K562 (cell line): ENCODE measurements at regions not wholly inside any gene's neighbourhood (a gene's known extent, or its start where the extent isn't known, plus 50 kb on each side); places are given as distances from the start of the nearest gene placed in this dataset.

Experiments used
- ATAC-seq: fragments of 200-7000 bp; cut with Tn5 transposase; 3 replicates; pipeline ENCODE4 v1.9.1; 2020; ENCODE audit warnings: moderate library complexity
- BruUV-seq: library from RNA; stranded (reverse); fragments of 400-500 nt; replicated peaks from 2 replicates; lab custom pipeline; 2021; lab: Mats Ljungman, UMichigan
- CTCF ChIA-PET: fragments of 300-600 bp; formaldehyde crosslinking; extraction: SDS; loops from one replicate; lab custom pipeline; 2021; ENCODE audit warnings: low intra/inter-chr PET ratio; lab: Yijun Ruan, JAX
- POLR2A ChIA-PET: fragments of 300-600, 350-650 bp; sonication (Branson Sonifier 250); formaldehyde crosslinking; extraction: SDS; loops from one replicate; lab custom pipeline; 2021; ENCODE audit warnings: antibody characterized with exemption, inconsistent platforms; lab: Yijun Ruan, JAX
- DNase-seq, 4 experiments: peaks; one replicate each; pipeline versions ENCODE4 v3.0.0 to v3.0.0-alpha.2; 2011 to 2018; ENCODE audit warnings: low spot score in 3 of 4, mixed read lengths in 3 of 4; ENCODE audit errors: extremely low read depth in 1 of 4
- FAIRE-seq: peaks from 2 replicates; lab custom pipeline; 2011; peaks lifted over from hg19 to GRCh38; lab: Jason Lieb, UNC
- H2AFZ ChIP-seq: 2 replicates; pipeline ENCODE4 v1.6.0; 2011; ENCODE audit warnings: low read depth, low read length, control low read depth, inconsistent platforms
- H3K27ac ChIP-seq: fragments of 200-600 bp; 3 replicates; pipeline ENCODE4 v1.8.0; 2011; ENCODE audit warnings: low read depth, mild to moderate bottlenecking, control low read depth, inconsistent platforms, low read length, moderate library complexity, mixed read lengths; ENCODE audit errors: extremely low read depth
- H3K27me3 ChIP-seq, 2 experiments: fragments of 300-600 bp in 1 of 2; 2 replicates in 1 of 2; 3 replicates in 1 of 2; pipeline versions ENCODE4 v1.6.0 to v1.8.0; 2011; ENCODE audit warnings: inconsistent platforms in 2 of 2, low read length in 2 of 2, mild to moderate bottlenecking in 1 of 2, mixed read lengths in 1 of 2, moderate library complexity in 1 of 2; ENCODE audit not compliant: control insufficient read depth in 2 of 2, insufficient read depth in 2 of 2
- H3K36me3 ChIP-seq: fragments of 300-600 bp; 3 replicates; pipeline ENCODE4 v1.8.0; 2011; ENCODE audit warnings: mild to moderate bottlenecking, low read length, inconsistent platforms; ENCODE audit not compliant: control insufficient read depth, insufficient read depth
- H3K4me1 ChIP-seq, 2 experiments: fragments of 200-600 bp in 1 of 2; replicated peaks in 1 of 2; 2 replicates in 1 of 2; 3 replicates in 1 of 2; pipeline versions ENCODE4 v1.5.1 to v1.8.0; 2011; ENCODE audit warnings: inconsistent platforms in 2 of 2, low read length in 2 of 2, mild to moderate bottlenecking in 1 of 2, mixed read lengths in 1 of 2, moderate library complexity in 1 of 2; ENCODE audit not compliant: control insufficient read depth in 2 of 2, insufficient read depth in 2 of 2
- H3K4me2 ChIP-seq: 2 replicates; pipeline ENCODE4 v1.6.1; 2011; ENCODE audit warnings: low read length, control low read depth, inconsistent platforms, mixed read lengths; ENCODE audit not compliant: insufficient read depth
- H3K4me3 ChIP-seq: fragments of 200-600 bp; sonication (generic), shearing (Covaris generic); 2 replicates; pipeline ENCODE4 v1.5.1; 2016; ENCODE audit warnings: control low read depth, inconsistent platforms
- H3K79me2 ChIP-seq: fragments of 200-600 bp; 3 replicates; pipeline ENCODE4 v1.8.0; 2011; ENCODE audit warnings: low read length, inconsistent platforms; ENCODE audit not compliant: control insufficient read depth, insufficient read depth
- H3K9ac ChIP-seq, 2 experiments: 2 replicates each; pipeline versions ENCODE4 v1.6.0 to v1.6.1; 2011; ENCODE audit warnings: low read depth in 2 of 2, low read length in 2 of 2, control low read depth in 1 of 2, inconsistent platforms in 1 of 2, mild to moderate bottlenecking in 1 of 2, mixed read lengths in 1 of 2; ENCODE audit not compliant: insufficient read depth in 1 of 2
- H3K9me1 ChIP-seq: one replicate; pipeline ENCODE4 v1.6.0; 2011; ENCODE audit warnings: inconsistent platforms, mild to moderate bottlenecking, low read length, moderate library complexity; ENCODE audit not compliant: control insufficient read depth, insufficient read depth
- H3K9me3 ChIP-seq: replicated peaks from 2 replicates; pipeline ENCODE4 v1.5.1; 2011; ENCODE audit warnings: low read depth, low read length, inconsistent platforms; ENCODE audit not compliant: control insufficient read depth, insufficient read depth
- H4K20me1 ChIP-seq: replicated peaks from 2 replicates; pipeline ENCODE4 v1.6.1; 2011; ENCODE audit warnings: low read length, inconsistent platforms, mixed read lengths; ENCODE audit not compliant: control insufficient read depth, insufficient read depth
- NFRKB ChIP-seq: fragments of 450-650 bp; IDR thresholded peaks from 2 replicates; pipeline ENCODE4 v1.6.1; 2016; ENCODE audit warnings: low read depth
- RFX1 ChIP-seq: fragments of 450-650 bp; IDR thresholded peaks from 2 replicates; pipeline ENCODE4 v1.6.1; 2016; ENCODE audit warnings: mild to moderate bottlenecking, moderate library complexity
- ZNF217 ChIP-seq: sonication (generic); formaldehyde crosslinking; IDR thresholded peaks from 2 replicates; pipeline ENCODE4 v1.8.0; 2022; ENCODE audit warnings: mild to moderate bottlenecking, missing genetic modification reagents
- WGBS: fragments of 100-300 bp; shearing (Covaris generic); methylation state at CpG from one replicate; pipeline ENCODE4 v1.1.6; 2016; ENCODE audit warnings: low coverage, mixed read lengths; ENCODE audit not compliant: insufficient coverage; ENCODE audit errors: missing lambda C conversion rate; 5-methylcytosine and 5-hydroxymethylcytosine counted together
- in situ Hi-C: fragments of 300-500 bp; cut with MboI; formaldehyde crosslinking; loops from 4 replicates; pipeline ENCODE4 v1.15.0; 2018; ENCODE audit warnings: inconsistent platforms, mixed read lengths
- intact Hi-C: fragments of 100-400 bp; cut with micrococcal nuclease; formaldehyde crosslinking; loops from 2 replicates; pipeline ENCODE4 v1.14.2; 2022

DNA sequence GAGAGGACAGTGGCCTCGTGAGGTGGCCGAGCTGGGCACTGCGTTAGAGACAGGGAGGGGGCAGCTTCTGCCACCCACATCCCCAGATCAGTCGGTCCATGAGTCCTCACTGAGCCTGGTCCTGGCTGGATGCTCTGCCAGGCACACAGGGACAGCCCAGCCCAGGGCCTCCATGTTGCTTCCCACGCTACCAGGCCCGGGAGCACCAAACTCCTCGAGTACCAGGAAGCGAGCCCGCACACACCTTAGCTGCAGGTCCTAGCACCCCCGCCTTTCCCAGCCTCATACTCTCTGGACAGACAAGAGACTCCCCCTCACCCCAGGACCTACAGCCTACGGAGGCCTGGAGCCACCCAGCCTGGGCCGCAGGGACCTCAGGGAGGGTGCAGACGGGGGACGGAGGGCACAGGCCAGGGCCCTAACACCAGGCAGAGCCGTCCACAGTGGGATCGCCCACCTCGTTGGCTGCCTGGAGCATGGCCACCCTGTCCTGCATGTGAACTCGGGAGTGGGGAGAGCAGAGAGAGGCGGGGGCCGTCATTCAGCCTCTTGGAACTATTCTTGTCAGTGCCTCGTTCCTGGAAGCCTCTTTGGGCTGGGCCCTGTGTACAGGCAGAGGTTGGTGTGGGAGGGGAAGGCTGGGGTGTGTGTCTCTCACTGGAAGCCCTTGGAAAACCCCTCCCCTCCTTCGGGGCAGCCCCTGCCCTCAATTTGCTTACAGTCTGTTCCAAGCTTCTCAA, 90.9 kb upstream of the RUNX3 start:
- H3K9me3 ChIP-seq: no peaks in the 10 kb centered on the region
- H3K4me3 ChIP-seq: no peak overlapping the region
- WGBS: 16% methylated on average over 21 of the region's 22 CpGs
- H3K4me1 ChIP-seq: peaks cover 14 to 15% of the 10 kb centered on the region in 2 experiments; a peak in 3 of 5 replicates
- POLR2A ChIA-PET: interaction anchor here (0.6 kb wide), 1 partner anchor 1888 kb away, joined by 3 read pairs; no protein-coding TSS in a partner anchor
- H3K27ac ChIP-seq: no peak overlapping the region
- FAIRE-seq (no peak), ATAC-seq (peak; percentile 16; the same call in 1 of the 3 replicates)
- intact Hi-C loops: no loop called here
- no peaks in the 10 kb centered on the region for H3K9me1 ChIP-seq
- CTCF ChIA-PET: no interaction called here
- H3K27me3 ChIP-seq: peaks cover 3 to 42% of the 10 kb centered on the region in 2 experiments; a peak in 4 of 5 replicates
- no peak overlapping the region for H3K4me2 ChIP-seq
- peak overlapping the region; percentile 16; the same call in 1 of the 2 replicates for H2AFZ ChIP-seq
- H3K36me3 ChIP-seq: no peaks in the 10 kb centered on the region
- TF ChIP-seq RFX1: no peak
- TF ChIP-seq, all 486 proteins: peak for 0
- Histone ChIP-seq H3K79me2 (no peaks in the 10 kb centered on the region), H4K20me1 (no peaks in the 10 kb centered on the region; the same call in 1 of the 2 replicates), H3K9ac (peak overlapping the region in 1 of 2 experiments; percentile 0; a peak in 1 of 4 replicates)
- DNase-seq: no peak
- in situ Hi-C loops: no loop called here
- BruUV-seq: no TSS peak

DNA sequence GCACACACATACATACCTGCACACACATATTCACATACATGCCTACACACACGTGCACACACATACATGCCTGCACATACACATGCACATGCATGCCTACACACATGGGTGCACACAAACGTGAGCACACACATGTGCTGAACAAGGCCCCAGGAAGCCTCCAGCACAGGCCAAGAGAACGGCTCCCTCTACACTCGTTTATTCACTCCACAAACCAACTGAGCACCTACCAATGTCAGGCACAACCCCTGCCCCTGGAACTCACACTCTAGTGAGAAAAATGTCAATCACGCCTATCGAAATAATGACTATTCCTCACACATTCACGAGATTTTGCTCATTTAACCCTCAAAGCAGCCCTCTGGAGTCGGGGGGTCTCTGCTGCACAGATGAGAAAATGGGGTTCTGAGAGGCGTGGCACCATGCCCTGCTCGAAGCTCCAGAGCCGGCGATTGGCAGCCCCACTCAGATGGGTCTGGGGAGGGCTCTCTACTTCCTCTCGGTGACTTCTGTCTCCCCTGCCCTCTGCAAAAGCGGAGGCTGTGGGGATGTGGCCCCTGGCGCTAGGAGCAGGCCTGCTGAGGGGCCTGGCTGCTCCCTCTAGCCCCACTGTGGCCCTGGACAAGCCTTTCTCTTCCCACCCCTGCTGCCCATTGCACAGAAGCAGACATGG, 90.2 kb upstream of the RUNX3 start:
- Histone ChIP-seq H4K20me1 (no peaks in the 10 kb centered on the region; the same call in 1 of the 2 replicates), H3K9me1 (no peaks in the 10 kb centered on the region), H3K4me2 (no peak overlapping the region), H3K9me3 (no peaks in the 10 kb centered on the region), H2AFZ (no peak overlapping the region), H3K36me3 (no peaks in the 10 kb centered on the region), H3K27ac (no peak overlapping the region), H3K4me3 (no peak overlapping the region), H3K4me1 (peaks cover 14 to 15% of the 10 kb centered on the region in 2 experiments; a peak in 3 of 5 replicates), H3K27me3 (peaks cover 3 to 42% of the 10 kb centered on the region in 2 experiments; a peak in 4 of 5 replicates), H3K9ac (no peak overlapping the region)
- ChIA-PET POLR2A (interaction anchor here (0.6 kb wide), 1 partner anchor 1888 kb away, joined by 3 read pairs; no protein-coding TSS in a partner anchor), CTCF (no interaction called here)
- DNase-seq (no peak), ATAC-seq (no peak), FAIRE-seq (no peak)
- BruUV-seq: no TSS peak
- intact Hi-C loops (no loop called here), in situ Hi-C loops (no loop called here)
- WGBS: 11% methylated on average over 15 of the region's 15 CpGs
- TF ChIP-seq ZNF217 (CRISPR knock-in tag) (no peak), NFRKB (0 out of 2 replicates have a peak, but pooled peaks have one; percentile 7)
- TF ChIP-seq, all 486 proteins: peak for 1
- no peaks in the 10 kb centered on the region for H3K79me2 ChIP-seq
